HepG2 (cell line): ENCODE measurements at regions not wholly inside any gene's neighbourhood (a gene's known extent, or its start where the extent isn't known, plus 50 kb on each side); places are given as distances from the start of the nearest gene placed in this dataset.

Experiments used
- ATAC-seq: fragments of 200-7000 bp; cut with Tn5 transposase; 3 replicates; pipeline ENCODE4 v1.9.1; 2020; ENCODE audit warnings: mild to moderate bottlenecking, moderate library complexity
- BruUV-seq: library from RNA; stranded (reverse); fragments of 400-500 nt; replicated peaks from 2 replicates; lab custom pipeline; 2021; lab: Mats Ljungman, UMichigan
- CTCF ChIA-PET: fragments of 300-600 bp; formaldehyde crosslinking; extraction: SDS; loops from one replicate; lab custom pipeline; 2021; ENCODE audit warnings: low total read pairs, inconsistent platforms, low intra/inter-chr PET ratio; lab: Yijun Ruan, JAX
- POLR2A ChIA-PET: fragments of 350-600 bp; sonication (Branson Sonifier 250); formaldehyde crosslinking; loops from one replicate; lab custom pipeline; 2020; ENCODE audit warnings: antibody characterized with exemption, inconsistent platforms; lab: Yijun Ruan, JAX
- DNase-seq: peaks from one replicate; pipeline ENCODE4 v3.0.0-alpha.2; 2015; ENCODE audit warnings: low spot score
- FAIRE-seq: peaks from 3 replicates; lab custom pipeline; 2011; peaks lifted over from hg19 to GRCh38; lab: Jason Lieb, UNC
- H2AFZ ChIP-seq: one replicate; pipeline ENCODE4 v1.6.1; 2011; ENCODE audit warnings: low read length, inconsistent platforms
- H3K27ac ChIP-seq: fragments of 300-600 bp; 3 replicates; pipeline ENCODE4 v1.8.0; 2011; ENCODE audit warnings: mixed run types, mild to moderate bottlenecking, mixed read lengths, low read length, inconsistent platforms; ENCODE audit not compliant: insufficient read depth; ENCODE audit errors: extremely low read length
- H3K27me3 ChIP-seq, 2 experiments: fragments of 200-600 bp in 1 of 2; 2 replicates in 1 of 2; 3 replicates in 1 of 2; pipeline versions ENCODE4 v1.6.0 to v1.8.0; 2011; ENCODE audit warnings: low read length in 2 of 2, mild to moderate bottlenecking in 2 of 2, moderate library complexity in 2 of 2, inconsistent platforms in 1 of 2; ENCODE audit not compliant: insufficient read depth in 2 of 2, control insufficient read depth in 1 of 2
- H3K36me3 ChIP-seq, 2 experiments: fragments of 200-600 bp in 1 of 2; replicated peaks in 1 of 2; 2 replicates in 1 of 2; 3 replicates in 1 of 2; pipeline versions ENCODE4 v1.5.1 to v1.8.0; 2011; ENCODE audit warnings: low read length in 2 of 2, inconsistent platforms in 1 of 2; ENCODE audit not compliant: insufficient read depth in 2 of 2, control insufficient read depth in 1 of 2
- H3K4me1 ChIP-seq: 2 replicates; pipeline ENCODE4 v1.5.1; 2012; ENCODE audit warnings: low read length, inconsistent platforms; ENCODE audit not compliant: insufficient read depth
- H3K4me2 ChIP-seq: 2 replicates; pipeline ENCODE4 v1.6.0; 2011; ENCODE audit warnings: low read depth, low read length, inconsistent platforms
- H3K4me3 ChIP-seq, 3 experiments: fragments of 200-600 bp in 1 of 3; sonication (generic), shearing (Covaris generic) in 1 of 3; replicated peaks in 1 of 3; 2 replicates each; pipeline ENCODE4 v1.5.1; 2011 to 2016; ENCODE audit warnings: low read length in 3 of 3, inconsistent platforms in 2 of 3, low read depth in 2 of 3, mild to moderate bottlenecking in 2 of 3, control low read depth in 1 of 3, mixed read lengths in 1 of 3; ENCODE audit not compliant: insufficient read depth in 1 of 3
- H3K79me2 ChIP-seq: one replicate; pipeline ENCODE4 v1.6.1; 2011; ENCODE audit warnings: low read length, inconsistent platforms; ENCODE audit not compliant: insufficient read depth
- H3K9ac ChIP-seq: 2 replicates; pipeline ENCODE4 v1.6.0; 2011; ENCODE audit warnings: mild to moderate bottlenecking, low read depth, low read length, inconsistent platforms; ENCODE audit not compliant: insufficient read depth
- H3K9me3 ChIP-seq: 2 replicates; pipeline ENCODE4 v1.5.1; 2012; ENCODE audit warnings: mild to moderate bottlenecking, low read length
- H4K20me1 ChIP-seq: 2 replicates; pipeline ENCODE4 v1.6.0; 2011; ENCODE audit warnings: inconsistent platforms, mild to moderate bottlenecking, low read length, moderate library complexity; ENCODE audit not compliant: insufficient read depth
- EHMT2 ChIP-seq: fragments of 200-600 bp; sonication (generic); IDR thresholded peaks from 2 replicates; pipeline ENCODE4 v1.7.0; 2017; ENCODE audit warnings: antibody characterized with exemption, low read depth, low read length, borderline replicate concordance
- FOXM1 ChIP-seq: sonication (generic); formaldehyde crosslinking; IDR thresholded peaks from 2 replicates; pipeline ENCODE4 v1.5.0; 2020; ENCODE audit warnings: missing genetic modification reagents
- STAG1 ChIP-seq: sonication (generic); formaldehyde crosslinking; IDR thresholded peaks from 2 replicates; pipeline ENCODE4 v1.4.0; 2020; ENCODE audit warnings: missing genetic modification reagents
- U2AF2 ChIP-seq: fragments of 200-400 bp; formaldehyde crosslinking; IDR thresholded peaks from 2 replicates; pipeline ENCODE4 v1.6.1; 2017; ENCODE audit warnings: low read depth, mild to moderate bottlenecking, low read length
- ZBTB3 ChIP-seq: sonication (generic); formaldehyde crosslinking; IDR thresholded peaks from 2 replicates; pipeline ENCODE4 v1.4.0; 2020; ENCODE audit warnings: low read depth, mild to moderate bottlenecking, moderate library complexity, missing genetic modification reagents, borderline replicate concordance
- ZNF788 ChIP-seq: sonication (generic); formaldehyde crosslinking; IDR thresholded peaks from 2 replicates; pipeline ENCODE4 v1.5.0; 2020; ENCODE audit warnings: mild to moderate bottlenecking, missing genetic modification reagents, borderline replicate concordance
- WGBS: methylation state at CpG from one replicate; pipeline ENCODE4 v1.1.6; 2017; ENCODE audit warnings: low lambda C conversion rate; 5-methylcytosine and 5-hydroxymethylcytosine counted together
- in situ Hi-C: cut with HindIII; loops from 2 replicates; pipeline ENCODE4 v1.10.0; 2017; ENCODE audit warnings: low pct_unique_long_range_greater_than_20kb; ENCODE audit not compliant: extremely low pct_ligation_motif_present
- intact Hi-C: fragments of 100-400 bp; cut with micrococcal nuclease; formaldehyde crosslinking; loops from one replicate; pipeline ENCODE4 v1.10.0; 2022; ENCODE audit not compliant: unreplicated experiment
- TF ChIP-seq, protein P1 (sequence below): sonication (generic); formaldehyde crosslinking; IDR thresholded peaks from 2 replicates; pipeline ENCODE4 v1.9.0; 2021; ENCODE audit warnings: missing genetic modification reagents, borderline replicate concordance
- TF ChIP-seq, protein P2 (sequence below): sonication (generic); formaldehyde crosslinking; conservative IDR thresholded peaks from 2 replicates; pipeline ENCODE4 v1.8.0; 2022; ENCODE audit warnings: mild to moderate bottlenecking, moderate library complexity, missing genetic modification reagents
- TF ChIP-seq, protein P3 (sequence below): sonication (generic); formaldehyde crosslinking; IDR thresholded peaks from 2 replicates; pipeline ENCODE4 v1.8.1; 2023; ENCODE audit warnings: mild to moderate bottlenecking, moderate library complexity, missing genetic modification reagents
- TF ChIP-seq, protein P4 (sequence below): sonication (generic); formaldehyde crosslinking; IDR thresholded peaks from 2 replicates; pipeline ENCODE4 v1.5.0; 2020; ENCODE audit warnings: mild to moderate bottlenecking, missing genetic modification reagents, moderate library complexity

DNA sequence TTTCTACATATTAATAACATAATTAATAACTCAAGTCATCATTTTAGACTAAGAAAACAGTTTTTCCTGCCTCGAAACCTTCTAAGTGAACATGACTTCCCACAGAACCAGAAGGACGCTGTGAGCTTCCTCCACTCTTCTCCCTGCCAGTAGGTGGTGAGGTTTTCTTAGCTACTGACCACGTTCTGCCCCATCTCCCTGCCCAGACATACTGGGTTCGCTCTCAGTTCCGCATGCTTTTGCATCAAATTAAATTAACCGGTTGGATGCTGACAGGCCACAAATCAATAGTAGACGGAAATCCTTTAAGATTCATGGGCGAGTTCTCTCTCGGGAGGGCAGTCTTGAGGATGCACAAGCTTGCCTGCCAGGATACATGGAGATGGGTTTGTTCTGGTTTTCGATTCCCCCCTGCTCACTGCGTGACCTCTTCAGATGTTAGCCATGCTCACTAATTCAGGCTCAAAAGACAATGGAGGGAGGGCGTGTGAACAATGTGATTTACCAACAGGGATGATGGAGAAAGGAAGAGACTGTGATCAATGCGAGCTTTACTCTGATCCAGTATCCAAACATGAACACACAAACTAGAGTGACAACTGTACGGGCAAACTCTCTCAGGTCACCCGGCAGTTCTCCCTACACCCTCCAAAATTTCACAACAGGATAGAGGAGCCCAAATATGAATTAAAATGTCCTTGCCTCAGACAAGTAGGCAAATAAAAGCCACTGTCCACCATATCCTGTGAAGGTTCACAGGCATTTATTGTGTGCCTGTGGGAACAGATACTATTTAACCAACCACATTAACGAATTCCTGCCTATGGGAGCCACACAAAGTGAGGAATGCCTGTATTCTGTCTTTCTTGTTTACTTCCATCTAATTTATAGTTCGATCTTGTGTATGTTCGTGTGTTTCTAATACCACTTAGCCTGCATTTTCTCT is 375.7 kb downstream of the EIPR1 start:
- POLR2A ChIA-PET, result no interaction called here
- 27% methylated on average over 18 of the region's 18 CpGs for WGBS
- Histone ChIP-seq H3K9ac (no peak overlapping the region), H2AFZ (no peak overlapping the region), H3K79me2 (no peaks in the 10 kb centered on the region), H3K36me3 (no peaks in the 10 kb centered on the region), H3K4me3 (no peak overlapping the region), H3K4me1 (no peaks in the 10 kb centered on the region), H3K4me2 (no peak overlapping the region), H4K20me1 (no peaks in the 10 kb centered on the region), H3K27me3 (peaks cover 2 to 30% of the 10 kb centered on the region in 2 experiments; a peak in 2 of 5 replicates), H3K9me3 (no peaks in the 10 kb centered on the region), H3K27ac (no peak overlapping the region)
- intact Hi-C loops (loop anchor here (1.0 kb wide), 1 partner anchor 301 kb away; no protein-coding TSS in a partner anchor), in situ Hi-C loops (no loop called here)
- TF ChIP-seq, protein P1, sequence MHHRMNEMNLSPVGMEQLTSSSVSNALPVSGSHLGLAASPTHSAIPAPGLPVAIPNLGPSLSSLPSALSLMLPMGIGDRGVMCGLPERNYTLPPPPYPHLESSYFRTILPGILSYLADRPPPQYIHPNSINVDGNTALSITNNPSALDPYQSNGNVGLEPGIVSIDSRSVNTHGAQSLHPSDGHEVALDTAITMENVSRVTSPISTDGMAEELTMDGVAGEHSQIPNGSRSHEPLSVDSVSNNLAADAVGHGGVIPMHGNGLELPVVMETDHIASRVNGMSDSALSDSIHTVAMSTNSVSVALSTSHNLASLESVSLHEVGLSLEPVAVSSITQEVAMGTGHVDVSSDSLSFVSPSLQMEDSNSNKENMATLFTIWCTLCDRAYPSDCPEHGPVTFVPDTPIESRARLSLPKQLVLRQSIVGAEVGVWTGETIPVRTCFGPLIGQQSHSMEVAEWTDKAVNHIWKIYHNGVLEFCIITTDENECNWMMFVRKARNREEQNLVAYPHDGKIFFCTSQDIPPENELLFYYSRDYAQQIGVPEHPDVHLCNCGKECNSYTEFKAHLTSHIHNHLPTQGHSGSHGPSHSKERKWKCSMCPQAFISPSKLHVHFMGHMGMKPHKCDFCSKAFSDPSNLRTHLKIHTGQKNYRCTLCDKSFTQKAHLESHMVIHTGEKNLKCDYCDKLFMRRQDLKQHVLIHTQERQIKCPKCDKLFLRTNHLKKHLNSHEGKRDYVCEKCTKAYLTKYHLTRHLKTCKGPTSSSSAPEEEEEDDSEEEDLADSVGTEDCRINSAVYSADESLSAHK (CRISPR knock-in tag), result no peak
- no peak for TF ChIP-seq ZBTB3 (CRISPR knock-in tag)
- TF ChIP-seq FOXM1 (CRISPR knock-in tag), result no peak
- peak; percentile 61 for TF ChIP-seq STAG1 (CRISPR knock-in tag)
- TF ChIP-seq, protein P2, sequence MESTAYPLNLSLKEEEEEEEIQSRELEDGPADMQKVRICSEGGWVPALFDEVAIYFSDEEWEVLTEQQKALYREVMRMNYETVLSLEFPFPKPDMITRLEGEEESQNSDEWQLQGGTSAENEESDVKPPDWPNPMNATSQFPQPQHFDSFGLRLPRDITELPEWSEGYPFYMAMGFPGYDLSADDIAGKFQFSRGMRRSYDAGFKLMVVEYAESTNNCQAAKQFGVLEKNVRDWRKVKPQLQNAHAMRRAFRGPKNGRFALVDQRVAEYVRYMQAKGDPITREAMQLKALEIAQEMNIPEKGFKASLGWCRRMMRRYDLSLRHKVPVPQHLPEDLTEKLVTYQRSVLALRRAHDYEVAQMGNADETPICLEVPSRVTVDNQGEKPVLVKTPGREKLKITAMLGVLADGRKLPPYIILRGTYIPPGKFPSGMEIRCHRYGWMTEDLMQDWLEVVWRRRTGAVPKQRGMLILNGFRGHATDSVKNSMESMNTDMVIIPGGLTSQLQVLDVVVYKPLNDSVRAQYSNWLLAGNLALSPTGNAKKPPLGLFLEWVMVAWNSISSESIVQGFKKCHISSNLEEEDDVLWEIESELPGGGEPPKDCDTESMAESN (CRISPR knock-in tag), result no peak
- no peak for TF ChIP-seq ZNF788 (CRISPR knock-in tag)
- no peak for TF ChIP-seq EHMT2
- TF ChIP-seq, protein P3, sequence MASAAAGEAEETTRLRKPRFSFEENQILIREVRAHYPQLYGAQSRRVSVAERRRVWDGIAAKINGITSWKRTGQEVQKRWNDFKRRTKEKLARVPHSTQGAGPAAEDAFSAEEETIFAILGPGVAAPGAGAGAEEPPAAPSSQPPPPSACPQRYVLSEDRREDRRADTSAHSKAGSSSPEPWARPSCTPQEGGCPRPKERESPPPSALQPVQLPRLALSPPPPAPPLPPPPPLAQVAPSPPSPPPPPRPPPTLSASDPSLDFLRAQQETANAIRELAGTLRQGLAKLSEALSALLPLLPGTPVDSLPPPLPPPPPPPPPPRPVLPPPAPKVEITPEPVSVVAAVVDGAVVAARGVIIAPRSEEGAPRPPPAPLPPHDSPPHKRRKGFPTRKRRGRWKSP, result no peak
- TF ChIP-seq, protein P4, sequence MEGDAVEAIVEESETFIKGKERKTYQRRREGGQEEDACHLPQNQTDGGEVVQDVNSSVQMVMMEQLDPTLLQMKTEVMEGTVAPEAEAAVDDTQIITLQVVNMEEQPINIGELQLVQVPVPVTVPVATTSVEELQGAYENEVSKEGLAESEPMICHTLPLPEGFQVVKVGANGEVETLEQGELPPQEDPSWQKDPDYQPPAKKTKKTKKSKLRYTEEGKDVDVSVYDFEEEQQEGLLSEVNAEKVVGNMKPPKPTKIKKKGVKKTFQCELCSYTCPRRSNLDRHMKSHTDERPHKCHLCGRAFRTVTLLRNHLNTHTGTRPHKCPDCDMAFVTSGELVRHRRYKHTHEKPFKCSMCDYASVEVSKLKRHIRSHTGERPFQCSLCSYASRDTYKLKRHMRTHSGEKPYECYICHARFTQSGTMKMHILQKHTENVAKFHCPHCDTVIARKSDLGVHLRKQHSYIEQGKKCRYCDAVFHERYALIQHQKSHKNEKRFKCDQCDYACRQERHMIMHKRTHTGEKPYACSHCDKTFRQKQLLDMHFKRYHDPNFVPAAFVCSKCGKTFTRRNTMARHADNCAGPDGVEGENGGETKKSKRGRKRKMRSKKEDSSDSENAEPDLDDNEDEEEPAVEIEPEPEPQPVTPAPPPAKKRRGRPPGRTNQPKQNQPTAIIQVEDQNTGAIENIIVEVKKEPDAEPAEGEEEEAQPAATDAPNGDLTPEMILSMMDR (CRISPR knock-in tag), result peak; percentile 60
- no peak for TF ChIP-seq U2AF2
- no TSS peak for BruUV-seq
- DNase-seq (no peak), ATAC-seq (peak; percentile 91), FAIRE-seq (peak; percentile 76)
- CTCF ChIA-PET, result no interaction called here
